ENCODE measurements at regions not wholly inside any gene's neighbourhood (a gene's known extent, or its start where the extent isn't known, plus 50 kb on each side); places are given as distances from the start of the nearest gene placed in this dataset.

DNA sequence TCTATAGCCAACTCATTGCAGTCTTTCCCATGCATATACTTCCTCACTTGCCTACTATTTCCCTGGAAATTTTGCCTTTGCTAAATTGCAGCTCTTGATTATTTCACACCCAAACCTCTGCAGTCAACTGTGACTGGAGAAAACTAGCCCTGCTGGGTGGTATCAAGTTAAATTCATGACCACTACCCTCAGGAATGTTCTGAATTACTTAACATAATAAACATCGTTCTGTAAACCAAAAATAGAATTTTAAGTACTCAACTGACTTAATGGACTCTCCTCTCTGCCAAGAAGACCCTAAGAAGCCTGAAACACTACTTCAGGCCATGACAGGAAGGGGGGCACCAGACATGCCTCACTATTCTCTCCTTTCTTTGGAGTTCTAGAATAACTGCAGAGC, 1278.0 kb upstream of the GBE1 start:
- H3K9me3 ChIP-seq = peaks cover 2% of the 10 kb centered on the region
- Mint-ChIP-seq H3K27ac (no peak overlapping the region), H3K4me3 (no peak overlapping the region), H3K4me1 (no peaks in the 10 kb centered on the region), H3K36me3 (no peaks in the 10 kb centered on the region), H3K9me3 (peaks cover 4 to 11% (median 5%) of the 10 kb centered on the region in 3 donors), H3K27me3 (no peaks in the 10 kb centered on the region)
- no peak for ATAC-seq (replicated peaks in 1 of 4)
- DNase-seq = no peak
- H3K4me1 ChIP-seq (ENCODE audit: control insufficient read depth in 1 of 2, extremely low read depth in 1 of 2, insufficient read depth in 2 of 2, low read length in 2 of 2) = no peaks in the 10 kb centered on the region
- POLR2A ChIA-PET = no interaction called here
- WGBS (ENCODE audit: insufficient coverage) = no CpG with 5 or more reads among the region's 1 CpG
- H3K4me3 ChIP-seq (ENCODE audit: control insufficient read depth in 1 of 2, extremely low read depth in 1 of 2, low read length in 1 of 2) = no peak overlapping the region
- CTCF ChIA-PET = no interaction called here
- no peaks in the 10 kb centered on the region for H3K27me3 ChIP-seq (replicated peaks in 1 of 2; ENCODE audit: control insufficient read depth in 2 of 2, extremely low read depth in 1 of 2, insufficient read depth in 2 of 2, low read length in 1 of 2)
- no peaks in the 10 kb centered on the region for H3K36me3 ChIP-seq (ENCODE audit: control insufficient read depth in 2 of 2, extremely low read depth in 1 of 2, insufficient read depth in 1 of 2, low read length in 1 of 2)
- no peak overlapping the region for H3K27ac ChIP-seq (ENCODE audit: low read length)

DNA sequence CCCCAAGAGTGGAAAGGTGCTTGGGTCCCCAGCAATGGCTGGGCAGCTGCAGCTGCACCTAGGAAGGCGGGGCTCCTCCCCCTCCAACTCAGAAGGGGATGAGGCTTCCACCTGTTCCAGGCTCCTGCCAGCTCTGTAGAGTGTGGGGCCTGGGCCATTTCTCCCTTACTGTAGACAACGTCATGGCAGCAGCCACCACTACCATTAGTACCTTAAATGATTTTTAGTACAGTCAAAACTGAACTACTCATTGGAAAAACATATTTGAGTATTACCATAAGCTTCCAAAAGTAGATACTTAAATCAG, 1274.2 kb upstream of the GBE1 start:
- CTCF ChIA-PET = no interaction called here
- Histone ChIP-seq H3K4me1 (ENCODE audit: control insufficient read depth in 1 of 2, extremely low read depth in 1 of 2, insufficient read depth in 2 of 2, low read length in 2 of 2) (no peaks in the 10 kb centered on the region), H3K27ac (ENCODE audit: low read length) (no peak overlapping the region), H3K36me3 (ENCODE audit: control insufficient read depth in 2 of 2, extremely low read depth in 1 of 2, insufficient read depth in 1 of 2, low read length in 1 of 2) (no peaks in the 10 kb centered on the region), H3K27me3 (replicated peaks in 1 of 2; ENCODE audit: control insufficient read depth in 2 of 2, extremely low read depth in 1 of 2, insufficient read depth in 2 of 2, low read length in 1 of 2) (no peaks in the 10 kb centered on the region), H3K4me3 (ENCODE audit: control insufficient read depth in 1 of 2, extremely low read depth in 1 of 2, low read length in 1 of 2) (no peak overlapping the region), H3K9me3 (no peaks in the 10 kb centered on the region)
- POLR2A ChIA-PET = no interaction called here
- DNase-seq (no peak), ATAC-seq (replicated peaks in 1 of 4) (no peak)
- Mint-ChIP-seq H3K27me3 (no peaks in the 10 kb centered on the region), H3K27ac (no peak overlapping the region), H3K4me3 (no peak overlapping the region), H3K9me3 (peaks cover 4 to 12% (median 5%) of the 10 kb centered on the region in 3 donors), H3K36me3 (no peaks in the 10 kb centered on the region), H3K4me1 (no peaks in the 10 kb centered on the region)
- WGBS (ENCODE audit: insufficient coverage) = 60% methylated on average over 1 of the region's 2 CpGs

DNA sequence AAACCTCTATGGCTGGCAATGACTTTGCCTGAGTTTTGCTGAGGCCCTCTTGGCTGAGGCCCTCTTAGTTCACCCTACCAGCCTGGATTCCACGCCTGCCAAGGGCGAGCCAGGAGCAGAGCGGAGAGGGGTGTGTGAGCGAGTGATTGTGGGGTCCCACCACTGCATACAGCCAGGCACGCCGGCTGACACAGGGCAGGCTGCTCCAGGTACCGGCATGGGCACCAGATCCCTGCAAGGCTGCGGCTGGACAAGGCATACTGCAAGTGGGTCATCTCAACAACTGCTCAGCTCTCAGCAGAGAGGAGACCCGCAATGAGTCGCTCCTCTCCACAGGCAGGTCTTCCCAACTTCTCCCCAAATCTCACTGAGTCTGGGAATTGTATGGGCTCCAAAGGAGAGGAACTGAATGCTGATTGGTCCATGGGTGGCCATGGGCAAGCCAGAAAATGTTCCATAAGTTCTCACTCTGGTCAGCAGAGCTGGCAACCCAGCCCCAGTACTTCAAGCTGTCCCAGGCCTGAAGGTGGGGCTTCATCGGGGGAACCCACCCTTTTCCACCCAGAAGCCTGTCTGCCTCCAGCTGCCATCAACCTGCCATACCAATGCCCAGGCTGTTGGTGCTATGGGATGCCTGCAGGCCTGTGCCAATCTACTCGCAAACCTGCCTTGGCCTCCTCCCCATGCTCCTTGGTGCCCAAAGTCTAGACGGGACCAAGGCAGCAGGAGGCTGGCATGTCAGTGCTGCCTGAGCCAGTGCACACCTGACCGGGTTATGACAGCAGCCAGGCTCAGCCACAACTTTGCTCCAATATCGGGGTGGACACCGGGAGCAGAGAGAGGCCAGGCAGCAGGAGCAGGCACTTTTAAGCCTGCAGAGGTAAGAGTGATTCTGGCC, 1273.6 kb upstream of the GBE1 start:
- Mint-ChIP-seq H3K9me3 (peaks cover 5 to 12% (median 9%) of the 10 kb centered on the region in 3 donors), H3K27ac (no peak overlapping the region)
- 89% methylated on average over 14 of the region's 16 CpGs for WGBS (ENCODE audit: insufficient coverage)

DNA sequence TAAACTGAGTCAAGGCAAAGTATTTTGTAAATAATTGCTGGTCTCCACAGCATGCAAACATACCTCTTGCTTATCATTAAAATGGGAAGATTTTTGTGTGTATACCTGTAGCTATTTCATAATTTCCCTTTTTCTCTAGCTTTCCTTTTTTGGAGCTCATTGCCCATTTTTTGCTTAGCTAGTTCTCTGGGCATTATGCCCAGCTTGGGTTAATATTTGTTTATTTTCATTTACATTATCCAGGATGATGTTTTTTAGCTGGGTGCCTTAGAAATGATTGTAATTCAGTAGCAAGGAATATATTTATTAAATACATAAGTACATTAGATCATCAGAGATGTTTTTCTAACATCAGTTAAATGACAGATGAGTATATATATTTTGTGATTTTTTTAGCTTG, 1271.7 kb upstream of the GBE1 start:
- no peak overlapping the region for H3K4me3 Mint-ChIP-seq
- CTCF ChIA-PET = no interaction called here

More for the DNA sequence above, 1273.6 kb upstream of the GBE1 start:
- no peak overlapping the region for H3K27ac ChIP-seq (ENCODE audit: low read length)
- Mint-ChIP-seq H3K36me3 (no peaks in the 10 kb centered on the region), H3K4me3 (no peak overlapping the region), H3K27me3 (no peaks in the 10 kb centered on the region), H3K4me1 (no peaks in the 10 kb centered on the region)
- no peaks in the 10 kb centered on the region for H3K9me3 ChIP-seq
- no peaks in the 10 kb centered on the region for H3K27me3 ChIP-seq (replicated peaks in 1 of 2; ENCODE audit: control insufficient read depth in 2 of 2, extremely low read depth in 1 of 2, insufficient read depth in 2 of 2, low read length in 1 of 2)
- no peaks in the 10 kb centered on the region for H3K36me3 ChIP-seq (ENCODE audit: control insufficient read depth in 2 of 2, extremely low read depth in 1 of 2, insufficient read depth in 1 of 2, low read length in 1 of 2)
- H3K4me3 ChIP-seq (ENCODE audit: control insufficient read depth in 1 of 2, extremely low read depth in 1 of 2, low read length in 1 of 2) = no peak overlapping the region
- ATAC-seq (replicated peaks in 1 of 4) = no peak
- DNase-seq = peak in 1 of 35 experiments; percentile 3
- POLR2A ChIA-PET = no interaction called here
- H3K4me1 ChIP-seq (ENCODE audit: control insufficient read depth in 1 of 2, extremely low read depth in 1 of 2, insufficient read depth in 2 of 2, low read length in 2 of 2) = no peaks in the 10 kb centered on the region
- CTCF ChIA-PET = no interaction called here

DNA sequence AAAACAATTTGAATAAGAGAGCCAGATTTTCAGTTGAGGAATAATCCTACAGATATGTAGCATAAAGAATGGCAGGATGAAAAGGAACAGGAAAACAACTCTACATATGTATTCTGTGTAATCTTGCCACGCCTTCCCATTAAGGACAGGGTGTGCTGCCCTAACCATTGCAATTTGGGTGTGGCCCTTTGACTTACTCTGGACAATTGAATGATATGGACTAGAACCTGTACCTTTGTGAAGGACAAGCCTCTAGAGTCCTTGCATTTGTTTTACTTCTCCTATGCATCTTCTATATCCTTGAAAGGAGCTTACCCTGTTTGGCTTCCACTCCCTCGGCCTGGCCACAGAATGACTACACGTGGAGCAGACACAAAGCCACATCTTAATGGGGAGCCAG, 1261.6 kb upstream of the GBE1 start:
- ATAC-seq (replicated peaks in 1 of 4) (no peak), DNase-seq (no peak)
- POLR2A ChIA-PET = no interaction called here
- H3K27me3 Mint-ChIP-seq = no peaks in the 10 kb centered on the region
- H3K4me3 Mint-ChIP-seq = no peak overlapping the region
- Histone ChIP-seq H3K27me3 (replicated peaks in 1 of 2; ENCODE audit: control insufficient read depth in 2 of 2, extremely low read depth in 1 of 2, insufficient read depth in 2 of 2, low read length in 1 of 2) (no peaks in the 10 kb centered on the region), H3K27ac (ENCODE audit: low read length) (no peak overlapping the region), H3K9me3 (no peaks in the 10 kb centered on the region), H3K36me3 (ENCODE audit: control insufficient read depth in 2 of 2, extremely low read depth in 1 of 2, insufficient read depth in 1 of 2, low read length in 1 of 2) (no peaks in the 10 kb centered on the region), H3K4me1 (ENCODE audit: control insufficient read depth in 1 of 2, extremely low read depth in 1 of 2, insufficient read depth in 2 of 2, low read length in 2 of 2) (no peaks in the 10 kb centered on the region), H3K4me3 (ENCODE audit: control insufficient read depth in 1 of 2, extremely low read depth in 1 of 2, low read length in 1 of 2) (no peak overlapping the region)
- H3K4me1 Mint-ChIP-seq = no peaks in the 10 kb centered on the region
- no peak overlapping the region for H3K27ac Mint-ChIP-seq
- CTCF ChIA-PET = no interaction called here
- peaks cover 2 to 27% (median 4%) of the 10 kb centered on the region in 3 donors for H3K9me3 Mint-ChIP-seq
- 57% methylated on average over 2 of the region's 3 CpGs for WGBS (ENCODE audit: insufficient coverage)
- no peaks in the 10 kb centered on the region for H3K36me3 Mint-ChIP-seq

More for the DNA sequence above, 1271.7 kb upstream of the GBE1 start:
- Histone ChIP-seq H3K4me3 (ENCODE audit: control insufficient read depth in 1 of 2, extremely low read depth in 1 of 2, low read length in 1 of 2) (no peak overlapping the region), H3K27me3 (replicated peaks in 1 of 2; ENCODE audit: control insufficient read depth in 2 of 2, extremely low read depth in 1 of 2, insufficient read depth in 2 of 2, low read length in 1 of 2) (no peaks in the 10 kb centered on the region), H3K9me3 (no peaks in the 10 kb centered on the region), H3K36me3 (ENCODE audit: control insufficient read depth in 2 of 2, extremely low read depth in 1 of 2, insufficient read depth in 1 of 2, low read length in 1 of 2) (no peaks in the 10 kb centered on the region), H3K27ac (ENCODE audit: low read length) (no peak overlapping the region), H3K4me1 (ENCODE audit: control insufficient read depth in 1 of 2, extremely low read depth in 1 of 2, insufficient read depth in 2 of 2, low read length in 2 of 2) (no peaks in the 10 kb centered on the region)
- Mint-ChIP-seq H3K27ac (no peak overlapping the region), H3K4me1 (no peaks in the 10 kb centered on the region), H3K36me3 (no peaks in the 10 kb centered on the region), H3K9me3 (peaks cover 6 to 13% (median 9%) of the 10 kb centered on the region in 3 donors), H3K27me3 (no peaks in the 10 kb centered on the region)
- ATAC-seq (replicated peaks in 1 of 4) (no peak), DNase-seq (no peak)
- POLR2A ChIA-PET = no interaction called here

DNA sequence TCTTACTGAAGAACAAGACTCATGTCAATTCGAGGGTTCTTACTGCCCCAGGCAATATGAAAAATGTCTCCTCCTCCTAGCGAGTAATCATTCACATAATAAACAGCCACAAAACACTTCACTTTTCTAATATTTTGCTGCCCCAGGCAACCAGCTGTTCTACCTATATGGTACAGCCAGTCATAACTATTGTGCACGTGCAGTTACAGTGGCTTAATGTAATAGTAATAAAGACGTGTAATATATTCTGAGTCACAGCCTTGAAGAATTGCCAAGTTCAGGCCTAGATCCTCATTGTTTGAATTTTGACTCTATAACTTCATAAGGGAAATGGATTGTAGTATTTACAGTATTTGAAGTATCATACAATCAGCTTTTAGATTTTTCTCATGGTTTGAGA, 1250.0 kb upstream of the GBE1 start:
- Histone ChIP-seq H3K27ac (ENCODE audit: low read length) (no peak overlapping the region), H3K36me3 (ENCODE audit: control insufficient read depth in 2 of 2, extremely low read depth in 1 of 2, insufficient read depth in 1 of 2, low read length in 1 of 2) (no peaks in the 10 kb centered on the region), H3K4me1 (ENCODE audit: control insufficient read depth in 1 of 2, extremely low read depth in 1 of 2, insufficient read depth in 2 of 2, low read length in 2 of 2) (no peaks in the 10 kb centered on the region), H3K4me3 (ENCODE audit: control insufficient read depth in 1 of 2, extremely low read depth in 1 of 2, low read length in 1 of 2) (no peak overlapping the region), H3K27me3 (replicated peaks in 1 of 2; ENCODE audit: control insufficient read depth in 2 of 2, extremely low read depth in 1 of 2, insufficient read depth in 2 of 2, low read length in 1 of 2) (no peaks in the 10 kb centered on the region), H3K9me3 (no peaks in the 10 kb centered on the region)
- ATAC-seq (replicated peaks in 1 of 4) = no peak
- 83% methylated on average over 1 of the region's 4 CpGs for WGBS (ENCODE audit: insufficient coverage)
- POLR2A ChIA-PET = no interaction called here
- peaks cover 3 to 13% (median 12%) of the 10 kb centered on the region in 3 donors for H3K9me3 Mint-ChIP-seq
- DNase-seq = no peak
- H3K4me3 Mint-ChIP-seq = no peak overlapping the region
- H3K27me3 Mint-ChIP-seq = no peaks in the 10 kb centered on the region
- H3K4me1 Mint-ChIP-seq = no peaks in the 10 kb centered on the region
- H3K36me3 Mint-ChIP-seq = no peaks in the 10 kb centered on the region
- CTCF ChIA-PET = no interaction called here
- H3K27ac Mint-ChIP-seq = no peak overlapping the region

DNA sequence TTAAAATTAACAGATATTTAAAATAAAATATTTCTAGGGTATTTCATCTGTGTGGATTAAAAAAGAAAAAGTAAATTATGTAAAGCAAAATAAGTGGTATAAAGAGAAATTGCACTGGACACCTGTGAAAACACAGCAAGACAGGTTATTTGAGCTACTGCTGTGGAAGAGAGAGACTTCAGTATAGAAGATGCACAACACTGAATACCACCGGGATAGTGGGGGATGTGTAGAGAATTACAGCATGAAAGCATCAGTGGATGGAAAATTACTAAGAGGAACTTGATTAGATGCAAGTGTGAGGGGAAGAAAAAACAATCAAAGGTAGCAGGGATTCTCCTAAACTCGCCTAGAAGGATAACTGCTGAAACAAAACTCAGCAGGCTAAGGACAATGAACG, 1242.5 kb upstream of the GBE1 start:
- Mint-ChIP-seq H3K27me3 (no peaks in the 10 kb centered on the region), H3K9me3 (peaks cover 3 to 22% (median 17%) of the 10 kb centered on the region in 3 donors), H3K4me1 (no peaks in the 10 kb centered on the region), H3K27ac (no peak overlapping the region), H3K4me3 (no peak overlapping the region), H3K36me3 (no peaks in the 10 kb centered on the region)
- POLR2A ChIA-PET = no interaction called here
- DNase-seq (no peak), ATAC-seq (replicated peaks in 1 of 4) (no peak)
- WGBS (ENCODE audit: insufficient coverage) = no CpG with 5 or more reads among the region's 3 CpGs
- no peaks in the 10 kb centered on the region for H3K4me1 ChIP-seq (ENCODE audit: control insufficient read depth in 1 of 2, extremely low read depth in 1 of 2, insufficient read depth in 2 of 2, low read length in 2 of 2)
- H3K9me3 ChIP-seq = no peaks in the 10 kb centered on the region
- H3K27ac ChIP-seq (ENCODE audit: low read length) = no peak overlapping the region
- CTCF ChIA-PET = no interaction called here
- H3K27me3 ChIP-seq (replicated peaks in 1 of 2; ENCODE audit: control insufficient read depth in 2 of 2, extremely low read depth in 1 of 2, insufficient read depth in 2 of 2, low read length in 1 of 2) = no peaks in the 10 kb centered on the region
- no peaks in the 10 kb centered on the region for H3K36me3 ChIP-seq (ENCODE audit: control insufficient read depth in 2 of 2, extremely low read depth in 1 of 2, insufficient read depth in 1 of 2, low read length in 1 of 2)
- no peak overlapping the region for H3K4me3 ChIP-seq (ENCODE audit: control insufficient read depth in 1 of 2, extremely low read depth in 1 of 2, low read length in 1 of 2)
